ENCODE measurements at regions not wholly inside any gene's neighbourhood (a gene's known extent, or its start where the extent isn't known, plus 50 kb on each side); places are given as distances from the start of the nearest gene placed in this dataset.

GRCh38 chr5:40025586-40025985 lies 600.8 kb upstream of the DAB2 start:
- Histone ChIP-seq H3K27me3 (ENCODE audit: insufficient read depth, low read length, poor library complexity, severe bottlenecking) (no peaks in the 10 kb centered on the region), H3K9me3 (ENCODE audit: insufficient read depth, low read depth, low read length) (no peaks in the 10 kb centered on the region), H2AFZ (ENCODE audit: low read length) (no peak overlapping the region), H3K36me3 (ENCODE audit: insufficient read depth, low read length) (no peaks in the 10 kb centered on the region), H3K4me3 (ENCODE audit: low read length, poor library complexity, severe bottlenecking) (no peak overlapping the region), H3K9me2 (replicated peaks; ENCODE audit: low read depth, low read length) (no peaks in the 10 kb centered on the region), H3K4me2 (ENCODE audit: low read depth, low read length, poor library complexity, severe bottlenecking) (no peak overlapping the region), H3K79me2 (ENCODE audit: insufficient read depth, low read length) (no peaks in the 10 kb centered on the region), H3K4me1 (ENCODE audit: insufficient read depth, low read length, poor library complexity, severe bottlenecking) (no peaks in the 10 kb centered on the region), H3K9ac (ENCODE audit: low read depth, low read length, poor library complexity, severe bottlenecking) (no peak overlapping the region), H3F3A (ENCODE audit: low read depth) (no peaks in the 10 kb centered on the region), H4K20me1 (ENCODE audit: insufficient read depth, low read length, poor library complexity, severe bottlenecking) (no peaks in the 10 kb centered on the region)
- TF ChIP-seq CTCF (conservative IDR thresholded peaks at IDR 0.05; ENCODE audit: low read length) = no peak
- TF ChIP-seq EZH2phosphoT487 (IDR thresholded peaks at IDR 0.05; ENCODE audit: borderline replicate concordance) = no peak

- Histone ChIP-seq H3K4me1 (ENCODE audit: insufficient read depth, low read length, poor library complexity, severe bottlenecking) (no peaks in the 10 kb centered on the region), H3K9ac (ENCODE audit: low read depth, low read length, poor library complexity, severe bottlenecking) (no peak overlapping the region), H2AFZ (ENCODE audit: low read length) (no peak overlapping the region), H3K36me3 (ENCODE audit: insufficient read depth, low read length) (no peaks in the 10 kb centered on the region), H3K79me2 (ENCODE audit: insufficient read depth, low read length) (no peaks in the 10 kb centered on the region), H3F3A (ENCODE audit: low read depth) (no peaks in the 10 kb centered on the region), H4K20me1 (ENCODE audit: insufficient read depth, low read length, poor library complexity, severe bottlenecking) (no peaks in the 10 kb centered on the region), H3K4me2 (ENCODE audit: low read depth, low read length, poor library complexity, severe bottlenecking) (no peak overlapping the region), H3K9me2 (replicated peaks; ENCODE audit: low read depth, low read length) (no peaks in the 10 kb centered on the region), H3K27me3 (ENCODE audit: insufficient read depth, low read length, poor library complexity, severe bottlenecking) (no peaks in the 10 kb centered on the region), H3K9me3 (ENCODE audit: insufficient read depth, low read depth, low read length) (no peaks in the 10 kb centered on the region), H3K4me3 (ENCODE audit: low read length, poor library complexity, severe bottlenecking) (no peak overlapping the region)
- no peak for TF ChIP-seq CTCF (conservative IDR thresholded peaks at IDR 0.05; ENCODE audit: low read length)
- no peak for TF ChIP-seq EZH2phosphoT487 (IDR thresholded peaks at IDR 0.05; ENCODE audit: borderline replicate concordance)
These were observed 597.3 kb upstream of the DAB2 start for GRCh38 chr5:40022057-40022456.

GRCh38 chr5:40021007-40021406 lies 596.2 kb upstream of the DAB2 start:
- no peaks in the 10 kb centered on the region for H3F3A ChIP-seq (ENCODE audit: low read depth)
- H3K4me1 ChIP-seq (ENCODE audit: insufficient read depth, low read length, poor library complexity, severe bottlenecking) = no peaks in the 10 kb centered on the region
- H3K79me2 ChIP-seq (ENCODE audit: insufficient read depth, low read length) = no peaks in the 10 kb centered on the region
- H3K27me3 ChIP-seq (ENCODE audit: insufficient read depth, low read length, poor library complexity, severe bottlenecking) = no peaks in the 10 kb centered on the region
- no peak for TF ChIP-seq EZH2phosphoT487 (IDR thresholded peaks at IDR 0.05; ENCODE audit: borderline replicate concordance)
- TF ChIP-seq CTCF (conservative IDR thresholded peaks at IDR 0.05; ENCODE audit: low read length) = peak; percentile 20; the same call in 1 of the 2 replicates
- no peaks in the 10 kb centered on the region for H4K20me1 ChIP-seq (ENCODE audit: insufficient read depth, low read length, poor library complexity, severe bottlenecking)
- H3K9ac ChIP-seq (ENCODE audit: low read depth, low read length, poor library complexity, severe bottlenecking) = no peak overlapping the region
- H3K36me3 ChIP-seq (ENCODE audit: insufficient read depth, low read length) = no peaks in the 10 kb centered on the region
- no peaks in the 10 kb centered on the region for H3K9me3 ChIP-seq (ENCODE audit: insufficient read depth, low read depth, low read length)
- H2AFZ ChIP-seq (ENCODE audit: low read length) = no peak overlapping the region
- no peak overlapping the region for H3K4me3 ChIP-seq (ENCODE audit: low read length, poor library complexity, severe bottlenecking)
- no peaks in the 10 kb centered on the region for H3K9me2 ChIP-seq (replicated peaks; ENCODE audit: low read depth, low read length)
- no peak overlapping the region for H3K4me2 ChIP-seq (ENCODE audit: low read depth, low read length, poor library complexity, severe bottlenecking)

All from Loucy (cell line).